ENCODE measurements at regions not wholly inside any gene's neighbourhood (a gene's known extent, or its start where the extent isn't known, plus 50 kb on each side); places are given as distances from the start of the nearest gene placed in this dataset.
A peak's percentile ranks its signal among the peaks of the same experiment; 100 is the strongest.
"Not testable (repeated sequence)": the region's sequence is repeated elsewhere in the genome, so short reads cannot be mapped to it uniquely, and the experiment has no call there.

GRCh38 chr11:10955616-10956015, 97.8 kb upstream of the ZBED5 start:
- in situ Hi-C loops (cut with HindIII; ENCODE audit: low pct_unique_long_range_greater_than_20kb, low sequenced_read_pairs): no loop called here
- no peak for DNase-seq (ENCODE audit: low read depth)

GRCh38 chr11:10954184-10954583, 96.3 kb upstream of the ZBED5 start:
- DNase-seq (ENCODE audit: low read depth): no peak
- in situ Hi-C loops (cut with HindIII; ENCODE audit: low pct_unique_long_range_greater_than_20kb, low sequenced_read_pairs): no loop called here

GRCh38 chr11:10952872-10953271, 95.0 kb upstream of the ZBED5 start:
- in situ Hi-C loops (cut with HindIII; ENCODE audit: low pct_unique_long_range_greater_than_20kb, low sequenced_read_pairs): no loop called here
- DNase-seq (ENCODE audit: low read depth): no peak

GRCh38 chr11:10947935-10948334, 90.1 kb upstream of the ZBED5 start:
- in situ Hi-C loops (cut with HindIII; ENCODE audit: low pct_unique_long_range_greater_than_20kb, low sequenced_read_pairs); DNase-seq (ENCODE audit: low read depth): not testable (repeated sequence)

- no peak for DNase-seq (ENCODE audit: low read depth)
- in situ Hi-C loops (cut with HindIII; ENCODE audit: low pct_unique_long_range_greater_than_20kb, low sequenced_read_pairs): no loop called here
Measured at GRCh38 chr11:10946072-10946471, 88.2 kb upstream of the ZBED5 start.

- no peak for DNase-seq (ENCODE audit: low read depth)
- in situ Hi-C loops (cut with HindIII; ENCODE audit: low pct_unique_long_range_greater_than_20kb, low sequenced_read_pairs): no loop called here
Measured at GRCh38 chr11:10945196-10945595, 87.3 kb upstream of the ZBED5 start.

GRCh38 chr11:10943968-10944367, 86.1 kb upstream of the ZBED5 start:
- in situ Hi-C loops (cut with HindIII; ENCODE audit: low pct_unique_long_range_greater_than_20kb, low sequenced_read_pairs): no loop called here
- DNase-seq (ENCODE audit: low read depth): no peak

GRCh38 chr11:10942620-10943019, 84.8 kb upstream of the ZBED5 start:
- in situ Hi-C loops (cut with HindIII; ENCODE audit: low pct_unique_long_range_greater_than_20kb, low sequenced_read_pairs): no loop called here
- no peak for DNase-seq (ENCODE audit: low read depth)

- in situ Hi-C loops (cut with HindIII; ENCODE audit: low pct_unique_long_range_greater_than_20kb, low sequenced_read_pairs): no loop called here
- no peak for DNase-seq (ENCODE audit: low read depth)
Measured at GRCh38 chr11:10941871-10942270, 84.0 kb upstream of the ZBED5 start.

GRCh38 chr11:10941414-10941813, 83.6 kb upstream of the ZBED5 start:
- in situ Hi-C loops (cut with HindIII; ENCODE audit: low pct_unique_long_range_greater_than_20kb, low sequenced_read_pairs): no loop called here
- DNase-seq (ENCODE audit: low read depth): no peak

- no peak for DNase-seq (ENCODE audit: low read depth)
- in situ Hi-C loops (cut with HindIII; ENCODE audit: low pct_unique_long_range_greater_than_20kb, low sequenced_read_pairs): no loop called here
Measured at GRCh38 chr11:10938650-10939387, 81.0 kb upstream of the ZBED5 start.

- in situ Hi-C loops (cut with HindIII; ENCODE audit: low pct_unique_long_range_greater_than_20kb, low sequenced_read_pairs): no loop called here
- no peak for DNase-seq (ENCODE audit: low read depth)
Measured at GRCh38 chr11:10938231-10938630, 80.4 kb upstream of the ZBED5 start.

GRCh38 chr11:10937385-10937771, 79.5 kb upstream of the ZBED5 start:
- in situ Hi-C loops (cut with HindIII; ENCODE audit: low pct_unique_long_range_greater_than_20kb, low sequenced_read_pairs): no loop called here
- DNase-seq (ENCODE audit: low read depth): no peak

- no peak for DNase-seq (ENCODE audit: low read depth)
- in situ Hi-C loops (cut with HindIII; ENCODE audit: low pct_unique_long_range_greater_than_20kb, low sequenced_read_pairs): no loop called here
Measured at GRCh38 chr11:10936626-10937384, 79.0 kb upstream of the ZBED5 start.

GRCh38 chr11:10935015-10935559, 77.2 kb upstream of the ZBED5 start:
- in situ Hi-C loops (cut with HindIII; ENCODE audit: low pct_unique_long_range_greater_than_20kb, low sequenced_read_pairs): no loop called here
- DNase-seq (ENCODE audit: low read depth): no peak

GRCh38 chr11:10934293-10934860, 76.5 kb upstream of the ZBED5 start:
- no peak for DNase-seq (ENCODE audit: low read depth)
- in situ Hi-C loops (cut with HindIII; ENCODE audit: low pct_unique_long_range_greater_than_20kb, low sequenced_read_pairs): no loop called here

GRCh38 chr11:10933455-10934292, 75.8 kb upstream of the ZBED5 start:
- peak; percentile 87 for DNase-seq (ENCODE audit: low read depth)
- in situ Hi-C loops (cut with HindIII; ENCODE audit: low pct_unique_long_range_greater_than_20kb, low sequenced_read_pairs): no loop called here

GRCh38 chr11:10932976-10933375, 75.1 kb upstream of the ZBED5 start:
- in situ Hi-C loops (cut with HindIII; ENCODE audit: low pct_unique_long_range_greater_than_20kb, low sequenced_read_pairs): no loop called here
- DNase-seq (ENCODE audit: low read depth): no peak

Measured in Caki2 (cell line).